ENCODE measurements at regions not wholly inside any gene's neighbourhood (a gene's known extent, or its start where the extent isn't known, plus 50 kb on each side); places are given as distances from the start of the nearest gene placed in this dataset.

GRCh38 chr3:187807086-187807862 is 62.0 kb upstream of the BCL6 start:
- H3K4me3 ChIP-seq (ENCODE audit: low read depth, low read length), result no peak overlapping the region
- peak; percentile 92 for DNase-seq (ENCODE audit: low read depth)
- no peak for FAIRE-seq
- TF ChIP-seq CTCF (IDR thresholded peaks at IDR 0.05; ENCODE audit: insufficient read depth, low read length, severe bottlenecking), result no peak
- no peaks in the 10 kb centered on the region for H3K36me3 ChIP-seq (ENCODE audit: control insufficient read depth, insufficient read depth, low read length)
- no peaks in the 10 kb centered on the region for H3K27me3 ChIP-seq (ENCODE audit: control insufficient read depth, insufficient read depth, low read length)

- H3K4me3 ChIP-seq (ENCODE audit: low read depth, low read length), result no peak overlapping the region
- FAIRE-seq, result no peak
- H3K36me3 ChIP-seq (ENCODE audit: control insufficient read depth, insufficient read depth, low read length), result no peaks in the 10 kb centered on the region
- DNase-seq (ENCODE audit: low read depth), result no peak
- H3K27me3 ChIP-seq (ENCODE audit: control insufficient read depth, insufficient read depth, low read length), result no peaks in the 10 kb centered on the region
- TF ChIP-seq CTCF (IDR thresholded peaks at IDR 0.05; ENCODE audit: insufficient read depth, low read length, severe bottlenecking), result no peak
These were observed 63.2 kb upstream of the BCL6 start for GRCh38 chr3:187808527-187808895.

GRCh38 chr3:187809612-187809991 is 64.3 kb upstream of the BCL6 start:
- Histone ChIP-seq H3K27me3 (ENCODE audit: control insufficient read depth, insufficient read depth, low read length) (no peaks in the 10 kb centered on the region), H3K4me3 (ENCODE audit: low read depth, low read length) (no peak overlapping the region), H3K36me3 (ENCODE audit: control insufficient read depth, insufficient read depth, low read length) (no peaks in the 10 kb centered on the region)
- DNase-seq (ENCODE audit: low read depth) (no peak), FAIRE-seq (no peak)
- no peak for TF ChIP-seq CTCF (IDR thresholded peaks at IDR 0.05; ENCODE audit: insufficient read depth, low read length, severe bottlenecking)

- Histone ChIP-seq H3K4me3 (ENCODE audit: low read depth, low read length) (no peak overlapping the region), H3K36me3 (ENCODE audit: control insufficient read depth, insufficient read depth, low read length) (no peaks in the 10 kb centered on the region), H3K27me3 (ENCODE audit: control insufficient read depth, insufficient read depth, low read length) (no peaks in the 10 kb centered on the region)
- DNase-seq (ENCODE audit: low read depth) (peak; percentile 68), FAIRE-seq (no peak)
- TF ChIP-seq CTCF (IDR thresholded peaks at IDR 0.05; ENCODE audit: insufficient read depth, low read length, severe bottlenecking), result no peak
These were observed 64.8 kb upstream of the BCL6 start for GRCh38 chr3:187810021-187810446.

GRCh38 chr3:187811585-187812250 is 66.5 kb upstream of the BCL6 start:
- DNase-seq (ENCODE audit: low read depth), result peak; percentile 97
- TF ChIP-seq CTCF (IDR thresholded peaks at IDR 0.05; ENCODE audit: insufficient read depth, low read length, severe bottlenecking), result no peak
- H3K27me3 ChIP-seq (ENCODE audit: control insufficient read depth, insufficient read depth, low read length), result no peaks in the 10 kb centered on the region
- no peaks in the 10 kb centered on the region for H3K36me3 ChIP-seq (ENCODE audit: control insufficient read depth, insufficient read depth, low read length)
- FAIRE-seq, result no peak
- no peak overlapping the region for H3K4me3 ChIP-seq (ENCODE audit: low read depth, low read length)
